ENCODE measurements at regions not wholly inside any gene's neighbourhood (a gene's known extent, or its start where the extent isn't known, plus 50 kb on each side); places are given as distances from the start of the nearest gene placed in this dataset.

GRCh38 chr4:151948351-151949016 lies 187.7 kb upstream of the GATB start:
- Histone ChIP-seq H3K4me3 (IDR thresholded peaks at IDR 0.05; ENCODE audit: insufficient read depth, low read depth, low read length) (no peak overlapping the region), H3K27me3 (ENCODE audit: insufficient read depth, low read depth) (no peaks in the 10 kb centered on the region), H3K4me1 (ENCODE audit: low read depth, poor library complexity, severe bottlenecking) (no peaks in the 10 kb centered on the region), H3K79me2 (ENCODE audit: insufficient read depth, low read depth) (no peaks in the 10 kb centered on the region), H3K9ac (no peak overlapping the region), H4K20me1 (ENCODE audit: insufficient read depth) (no peaks in the 10 kb centered on the region), H3K36me3 (ENCODE audit: insufficient read depth) (no peaks in the 10 kb centered on the region), H2AFZ (ENCODE audit: low read depth) (no peak overlapping the region), H3K27ac (no peak overlapping the region), H3K4me2 (no peak overlapping the region)
- TF ChIP-seq CTCF (conservative IDR thresholded peaks at IDR 0.05; ENCODE audit: low read depth, low read length) = no peak

GRCh38 chr4:151946718-151947117 lies 185.9 kb upstream of the GATB start:
- TF ChIP-seq CTCF (conservative IDR thresholded peaks at IDR 0.05; ENCODE audit: low read depth, low read length) = no peak
- Histone ChIP-seq H3K4me3 (IDR thresholded peaks at IDR 0.05; ENCODE audit: insufficient read depth, low read depth, low read length) (no peak overlapping the region), H4K20me1 (ENCODE audit: insufficient read depth) (no peaks in the 10 kb centered on the region), H3K27ac (no peak overlapping the region), H3K27me3 (ENCODE audit: insufficient read depth, low read depth) (no peaks in the 10 kb centered on the region), H3K4me1 (ENCODE audit: low read depth, poor library complexity, severe bottlenecking) (no peaks in the 10 kb centered on the region), H3K9ac (no peak overlapping the region), H3K4me2 (no peak overlapping the region), H2AFZ (ENCODE audit: low read depth) (no peak overlapping the region), H3K36me3 (ENCODE audit: insufficient read depth) (no peaks in the 10 kb centered on the region), H3K79me2 (ENCODE audit: insufficient read depth, low read depth) (no peaks in the 10 kb centered on the region)

- no peak overlapping the region for H3K9ac ChIP-seq
Observed at GRCh38 chr4:151942971-151943370, 182.2 kb upstream of the GATB start.

GRCh38 chr4:151940926-151941617 lies 180.3 kb upstream of the GATB start:
- Histone ChIP-seq H3K27me3 (ENCODE audit: insufficient read depth, low read depth) (no peaks in the 10 kb centered on the region), H3K4me1 (ENCODE audit: low read depth, poor library complexity, severe bottlenecking) (no peaks in the 10 kb centered on the region), H4K20me1 (ENCODE audit: insufficient read depth) (no peaks in the 10 kb centered on the region), H3K27ac (no peak overlapping the region), H3K4me2 (no peak overlapping the region), H3K36me3 (ENCODE audit: insufficient read depth) (no peaks in the 10 kb centered on the region), H2AFZ (ENCODE audit: low read depth) (no peak overlapping the region), H3K79me2 (ENCODE audit: insufficient read depth, low read depth) (no peaks in the 10 kb centered on the region), H3K4me3 (IDR thresholded peaks at IDR 0.05; ENCODE audit: insufficient read depth, low read depth, low read length) (no peak overlapping the region), H3K9ac (no peak overlapping the region)
- TF ChIP-seq CTCF (conservative IDR thresholded peaks at IDR 0.05; ENCODE audit: low read depth, low read length) = no peak

More at GRCh38 chr4:151942971-151943370, 182.2 kb upstream of the GATB start:
- Histone ChIP-seq H3K4me2 (no peak overlapping the region), H3K4me1 (ENCODE audit: low read depth, poor library complexity, severe bottlenecking) (no peaks in the 10 kb centered on the region), H3K79me2 (ENCODE audit: insufficient read depth, low read depth) (no peaks in the 10 kb centered on the region), H3K36me3 (ENCODE audit: insufficient read depth) (no peaks in the 10 kb centered on the region), H2AFZ (ENCODE audit: low read depth) (no peak overlapping the region), H3K27me3 (ENCODE audit: insufficient read depth, low read depth) (no peaks in the 10 kb centered on the region), H3K27ac (no peak overlapping the region), H4K20me1 (ENCODE audit: insufficient read depth) (no peaks in the 10 kb centered on the region), H3K4me3 (IDR thresholded peaks at IDR 0.05; ENCODE audit: insufficient read depth, low read depth, low read length) (no peak overlapping the region)
- no peak for TF ChIP-seq CTCF (conservative IDR thresholded peaks at IDR 0.05; ENCODE audit: low read depth, low read length)
